HEK293 (cell line): ENCODE measurements at regions not wholly inside any gene's neighbourhood (a gene's known extent, or its start where the extent isn't known, plus 50 kb on each side); places are given as distances from the start of the nearest gene placed in this dataset.

Experiments used
- CTCF ChIA-PET: fragments of 350-600 bp; formaldehyde crosslinking; extraction: SDS; loops from one replicate; lab custom pipeline; 2021; ENCODE audit warnings: antibody characterized with exemption; lab: Yijun Ruan, JAX
- POLR2A ChIA-PET: fragments of 300-600 bp; formaldehyde crosslinking; extraction: SDS; loops from one replicate; lab custom pipeline; 2020; ENCODE audit warnings: antibody characterized with exemption, inconsistent platforms; lab: Yijun Ruan, JAX
- H3K27ac ChIP-seq: fragments of 200-500 bp; sonication (Bioruptor generic); 2 replicates; pipeline ENCODE4 v1.5.1; 2014; ENCODE audit warnings: low read depth, low read length, control low read depth, inconsistent platforms; ENCODE audit errors: extremely low read depth
- H3K36me3 ChIP-seq, 2 experiments: fragments of 200-500 bp in 1 of 2; sonication (Bioruptor generic) in 1 of 2; 1 replicate in 1 of 2; 2 replicates in 1 of 2; pipeline ENCODE4 v1.5.1; 2014 to 2017; ENCODE audit warnings: inconsistent platforms in 2 of 2, low read length in 2 of 2; ENCODE audit not compliant: control insufficient read depth in 2 of 2, insufficient read depth in 1 of 2
- H3K4me1 ChIP-seq: fragments of 200-500 bp; sonication (Bioruptor generic); 2 replicates; pipeline ENCODE4 v1.5.1; 2014; ENCODE audit warnings: mild to moderate bottlenecking, low read length, inconsistent platforms; ENCODE audit not compliant: control insufficient read depth, insufficient read depth
- H3K4me3 ChIP-seq: 2 replicates; pipeline ENCODE4 v1.5.1; 2011; ENCODE audit warnings: low read depth, mild to moderate bottlenecking, control low read depth, low read length, moderate library complexity
- H3K9me3 ChIP-seq: fragments of 200-500 bp; sonication (Bioruptor generic); 2 replicates; pipeline ENCODE4 v1.5.1; 2014; ENCODE audit warnings: low read depth, low read length, inconsistent platforms; ENCODE audit not compliant: control insufficient read depth, insufficient read depth
- GFI1B ChIP-seq: fragments of 450-650 bp; formaldehyde crosslinking; IDR thresholded peaks from 2 replicates; pipeline ENCODE4 v1.5.1; 2016; ENCODE audit warnings: missing biosample characterization, missing genetic modification characterization
- KLF1 ChIP-seq: fragments of 450-650 bp; formaldehyde crosslinking; IDR thresholded peaks from 2 replicates; pipeline ENCODE4 v1.5.1; 2016; ENCODE audit warnings: missing biosample characterization, missing genetic modification characterization
- MEIS1 ChIP-seq: sonication (generic); formaldehyde crosslinking; IDR thresholded peaks from 2 replicates; pipeline ENCODE4 v1.8.1; 2022; ENCODE audit warnings: missing genetic modification reagents, mild to moderate bottlenecking, borderline replicate concordance
- MZF1 ChIP-seq: fragments of 450-650 bp; formaldehyde crosslinking; IDR thresholded peaks from 2 replicates; pipeline ENCODE4 v1.5.1; 2017; ENCODE audit warnings: missing biosample characterization, missing genetic modification characterization, borderline replicate concordance
- PATZ1 ChIP-seq: fragments of 450-650 bp; formaldehyde crosslinking; IDR thresholded peaks from 2 replicates; pipeline ENCODE4 v1.5.1; 2016; ENCODE audit warnings: missing biosample characterization, missing genetic modification characterization
- PRDM4 ChIP-seq: fragments of 450-650 bp; formaldehyde crosslinking; IDR thresholded peaks from 2 replicates; pipeline ENCODE4 v1.5.1; 2017; ENCODE audit warnings: missing biosample characterization, missing genetic modification characterization
- YY1 ChIP-seq: fragments of 450-650 bp; formaldehyde crosslinking; IDR thresholded peaks from 2 replicates; pipeline ENCODE4 v1.5.1; 2018; ENCODE audit warnings: missing biosample characterization, missing genetic modification characterization
- ZBTB49 ChIP-seq: fragments of 450-650 bp; formaldehyde crosslinking; IDR thresholded peaks from 2 replicates; pipeline ENCODE4 v1.5.1; 2016; ENCODE audit warnings: missing biosample characterization, missing genetic modification characterization, low read depth
- ZBTB7A ChIP-seq: fragments of 450-650 bp; formaldehyde crosslinking; IDR thresholded peaks from 2 replicates; pipeline ENCODE4 v1.5.1; 2016; ENCODE audit warnings: low read depth, missing biosample characterization, missing genetic modification characterization
- ZFP69B ChIP-seq: fragments of 450-650 bp; formaldehyde crosslinking; IDR thresholded peaks from 2 replicates; pipeline ENCODE4 v1.5.1; 2016; ENCODE audit warnings: missing biosample characterization, missing genetic modification characterization
- ZNF174 ChIP-seq: fragments of 450-650 bp; formaldehyde crosslinking; IDR thresholded peaks from 2 replicates; pipeline ENCODE4 v1.5.0; 2017; ENCODE audit warnings: missing biosample characterization, mild to moderate bottlenecking, missing genetic modification characterization
- ZNF221 ChIP-seq: fragments of 450-650 bp; formaldehyde crosslinking; IDR thresholded peaks from 2 replicates; pipeline ENCODE4 v1.5.1; 2017; ENCODE audit warnings: missing biosample characterization, missing genetic modification characterization, borderline replicate concordance
- ZNF324 ChIP-seq: fragments of 450-650 bp; formaldehyde crosslinking; IDR thresholded peaks from 2 replicates; pipeline ENCODE4 v1.5.1; 2016; ENCODE audit warnings: missing biosample characterization, missing genetic modification characterization
- ZNF404 ChIP-seq: fragments of 450-650 bp; formaldehyde crosslinking; IDR thresholded peaks from 2 replicates; pipeline ENCODE4 v1.5.1; 2017; ENCODE audit warnings: missing biosample characterization, missing genetic modification characterization
- ZNF426 ChIP-seq: fragments of 450-650 bp; formaldehyde crosslinking; IDR thresholded peaks from 2 replicates; pipeline ENCODE4 v1.5.1; 2017; ENCODE audit warnings: missing biosample characterization, missing genetic modification characterization, mild to moderate bottlenecking, inconsistent platforms, moderate library complexity
- ZNF48 ChIP-seq: fragments of 450-650 bp; formaldehyde crosslinking; IDR thresholded peaks from 2 replicates; pipeline ENCODE4 v1.5.1; 2016; ENCODE audit warnings: missing biosample characterization, missing genetic modification characterization
- ZNF510 ChIP-seq: fragments of 450-650 bp; formaldehyde crosslinking; IDR thresholded peaks from 2 replicates; pipeline ENCODE4 v1.5.1; 2018; ENCODE audit warnings: mild to moderate bottlenecking, missing genetic modification characterization, missing biosample characterization; ENCODE audit not compliant: insufficient replicate concordance
- ZNF555 ChIP-seq: fragments of 450-650 bp; formaldehyde crosslinking; conservative IDR thresholded peaks from 2 replicates; pipeline ENCODE4 v1.5.1; 2017; ENCODE audit warnings: missing biosample characterization, mild to moderate bottlenecking, missing genetic modification characterization, inconsistent platforms
- ZNF600 ChIP-seq: fragments of 450-650 bp; formaldehyde crosslinking; IDR thresholded peaks from 2 replicates; pipeline ENCODE4 v1.5.1; 2016; ENCODE audit warnings: missing biosample characterization, missing genetic modification characterization
- ZNF610 ChIP-seq: fragments of 450-650 bp; formaldehyde crosslinking; IDR thresholded peaks from 2 replicates; pipeline ENCODE4 v1.5.1; 2016; ENCODE audit warnings: missing biosample characterization, missing genetic modification characterization, borderline replicate concordance
- ZNF626 ChIP-seq: fragments of 450-650 bp; sonication (Bioruptor Pico); formaldehyde crosslinking; IDR thresholded peaks from 2 replicates; pipeline ENCODE4 v1.5.1; 2018; ENCODE audit warnings: missing biosample characterization, missing genetic modification characterization, inconsistent platforms
- ZNF658 ChIP-seq: fragments of 450-650 bp; formaldehyde crosslinking; IDR thresholded peaks from 2 replicates; pipeline ENCODE4; 2016; ENCODE audit warnings: missing biosample characterization, missing genetic modification characterization
- ZNF747 ChIP-seq: fragments of 450-650 bp; formaldehyde crosslinking; IDR thresholded peaks from 2 replicates; pipeline ENCODE4 v1.5.1; 2016; ENCODE audit warnings: missing biosample characterization, missing genetic modification characterization
- ZNF777 ChIP-seq: fragments of 450-650 bp; formaldehyde crosslinking; IDR thresholded peaks from 2 replicates; pipeline ENCODE4 v1.5.1; 2017; ENCODE audit warnings: missing biosample characterization, missing genetic modification characterization, borderline replicate concordance
- ZSCAN5A ChIP-seq: fragments of 450-650 bp; formaldehyde crosslinking; IDR thresholded peaks from 2 replicates; pipeline ENCODE4 v1.5.1; 2016; ENCODE audit warnings: missing biosample characterization, missing genetic modification characterization

GRCh38 chr13:112229992-112230872 lies 145.9 kb upstream of the SPACA7 start (continued):
- TF ChIP-seq PATZ1 (no peak), ZSCAN5A (tag by site-specific recombination) (no peak), ZNF626 (tag by site-specific recombination) (no peak), GFI1B (tag by site-specific recombination) (no peak), ZNF426 (tag by site-specific recombination) (no peak), MZF1 (no peak)

GRCh38 chr13:112231451-112232083 lies 144.6 kb upstream of the SPACA7 start:
- CTCF ChIA-PET: no interaction called here
- POLR2A ChIA-PET: no interaction called here
- TF ChIP-seq YY1: no peak
- no peak for TF ChIP-seq ZNF510
- no peak for TF ChIP-seq ZNF610 (tag by site-specific recombination)
- TF ChIP-seq PRDM4 (tag by site-specific recombination): no peak
- no peak for TF ChIP-seq ZNF555 (tag by site-specific recombination)
- no peak for TF ChIP-seq KLF1 (tag by site-specific recombination)
- TF ChIP-seq ZNF174: no peak
- TF ChIP-seq ZNF600 (tag by site-specific recombination): no peak
- no peak for TF ChIP-seq ZNF324 (tag by site-specific recombination)
- TF ChIP-seq ZNF747 (tag by site-specific recombination): no peak
- no peak for TF ChIP-seq ZNF777 (tag by site-specific recombination)
- TF ChIP-seq MEIS1 (CRISPR knock-in tag): no peak
- TF ChIP-seq ZBTB7A (tag by site-specific recombination): no peak
- no peak for TF ChIP-seq ZFP69B (tag by site-specific recombination)
- TF ChIP-seq ZNF221: no peak
- TF ChIP-seq ZNF658 (tag by site-specific recombination): no peak
- TF ChIP-seq ZNF404 (tag by site-specific recombination): no peak
- no peak for TF ChIP-seq ZNF48 (tag by site-specific recombination)
- TF ChIP-seq GFI1B (tag by site-specific recombination): no peak
- TF ChIP-seq ZBTB49 (tag by site-specific recombination): no peak
- Histone ChIP-seq H3K4me1 (no peaks in the 10 kb centered on the region), H3K27ac (no peak overlapping the region), H3K36me3 (no peaks in the 10 kb centered on the region), H3K9me3 (no peaks in the 10 kb centered on the region), H3K4me3 (no peak overlapping the region)
